Activated CD4-positive, alpha-beta T cell treated with anti-CD3 and anti-CD28 coated beads, Interleukin-2, Interleukin-4, amounts not matched to agents 100 ng/mL and 50 ng/mL, durations not matched to agents 16 hours and 8 hours (primary cell): ENCODE measurements at regions not wholly inside any gene's neighbourhood (a gene's known extent, or its start where the extent isn't known, plus 50 kb on each side); places are given as distances from the start of the nearest gene placed in this dataset.
"Not testable (repeated sequence)": the region's sequence is repeated elsewhere in the genome, so short reads cannot be mapped to it uniquely, and the experiment has no call there.

Experiments
- DNase-seq: peaks from one replicate; pipeline ENCODE4 v3.0.0-alpha.2; 2020; ENCODE audit warnings: low spot score

GRCh38 chr10:108685863-108686531 is 1237.3 kb downstream of the XPNPEP1 start:
- DNase-seq = no peak

- no peak for DNase-seq
These were observed 1238.9 kb downstream of the XPNPEP1 start for GRCh38 chr10:108684431-108684830.

GRCh38 chr10:108673741-108674140 is 1249.6 kb downstream of the XPNPEP1 start:
- no peak for DNase-seq

GRCh38 chr10:108663587-108663986 is 1259.7 kb downstream of the XPNPEP1 start:
- no peak for DNase-seq

- no peak for DNase-seq
These were observed 1260.3 kb downstream of the XPNPEP1 start for GRCh38 chr10:108662975-108663374.

GRCh38 chr10:108655057-108655456 is 1268.3 kb downstream of the XPNPEP1 start:
- no peak for DNase-seq

GRCh38 chr10:108653531-108653930 is 1269.8 kb downstream of the XPNPEP1 start:
- DNase-seq = no peak

GRCh38 chr10:108639010-108639409 is 1284.3 kb downstream of the XPNPEP1 start:
- DNase-seq = no peak

GRCh38 chr10:108638225-108638624 is 1285.1 kb downstream of the XPNPEP1 start:
- DNase-seq = no peak

- DNase-seq = no peak
These were observed 1290.3 kb downstream of the XPNPEP1 start for GRCh38 chr10:108633046-108633445.

GRCh38 chr10:108632144-108632543 is 1291.2 kb downstream of the XPNPEP1 start:
- DNase-seq = no peak

- DNase-seq = no peak
These were observed 1292.0 kb downstream of the XPNPEP1 start for GRCh38 chr10:108631332-108631731.

- DNase-seq = no peak
These were observed 1293.5 kb downstream of the XPNPEP1 start for GRCh38 chr10:108629834-108630233.

- DNase-seq = no peak
These were observed 1299.3 kb downstream of the XPNPEP1 start for GRCh38 chr10:108624052-108624451.

GRCh38 chr10:108620821-108621534 is 1302.3 kb downstream of the XPNPEP1 start:
- DNase-seq = no peak

GRCh38 chr10:108616559-108617285 is 1306.6 kb downstream of the XPNPEP1 start:
- DNase-seq = no peak

GRCh38 chr10:108615576-108616320 is 1307.6 kb downstream of the XPNPEP1 start:
- no peak for DNase-seq

- DNase-seq = no peak
These were observed 1310.8 kb downstream of the XPNPEP1 start for GRCh38 chr10:108612485-108612884.

GRCh38 chr10:108608860-108609259 is 1314.5 kb downstream of the XPNPEP1 start:
- DNase-seq = no peak

- no peak for DNase-seq
These were observed 1321.5 kb downstream of the XPNPEP1 start for GRCh38 chr10:108601851-108602250.

- DNase-seq = not testable (repeated sequence)
These were observed 1322.8 kb downstream of the XPNPEP1 start for GRCh38 chr10:108600511-108600910.

GRCh38 chr10:108599317-108599716 is 1324.0 kb downstream of the XPNPEP1 start:
- not testable (repeated sequence) for DNase-seq
